Uterus (tissue), 3 donors: ENCODE measurements at regions not wholly inside any gene's neighbourhood (a gene's known extent, or its start where the extent isn't known, plus 50 kb on each side); places are given as distances from the start of the nearest gene placed in this dataset.
"Not testable (repeated sequence)": the region's sequence is repeated elsewhere in the genome, so short reads cannot be mapped to it uniquely, and the experiment has no call there.

ENCODE experiments used
- DNase-seq, 2 donors: peaks; one replicate each; pipeline ENCODE4 v3.0.0-alpha.2; 2019 to 2020
- H3K27ac ChIP-seq, 2 donors: fragments of 200-600 bp; sonication (generic); 1 replicate in 1 of 2; 2 replicates in 1 of 2; pipeline ENCODE4 v1.5.1; 2016 to 2018
- H3K27me3 ChIP-seq, 2 donors: fragments of 200-600 bp; sonication (generic); one replicate each; pipeline ENCODE4 v1.5.1; 2018 to 2019; ENCODE audit warnings: control low read depth in 1 of 2
- H3K36me3 ChIP-seq, 2 donors: fragments of 200-600 bp; sonication (generic); one replicate each; pipeline ENCODE4 v1.5.1; 2019; ENCODE audit warnings: control low read depth in 1 of 2
- H3K4me1 ChIP-seq, 2 donors: fragments of 200-600 bp; sonication (generic); one replicate each; pipeline ENCODE4 v1.5.1; 2018 to 2019; ENCODE audit warnings: control low read depth in 1 of 2
- H3K4me3 ChIP-seq, 2 donors: fragments of 200-600 bp; sonication (generic); 1 replicate in 1 of 2; 2 replicates in 1 of 2; pipeline ENCODE4 v1.5.1; 2018 to 2019; ENCODE audit warnings: mild to moderate bottlenecking in 1 of 2
- H3K9me3 ChIP-seq, 2 donors: fragments of 200-600 bp; sonication (generic); one replicate each; pipeline ENCODE4 v1.5.1; 2019; ENCODE audit warnings: control low read depth in 1 of 2
- POLR2A ChIP-seq, 2 donors: fragments of 450-650 bp; IDR thresholded peaks; one replicate each; pipeline ENCODE4 v1.6.1; 2016; ENCODE audit warnings: antibody characterized with exemption in 2 of 2, mild to moderate bottlenecking in 1 of 2, moderate library complexity in 1 of 2
- intact Hi-C: fragments of 100-400 bp; cut with DNase I; formaldehyde crosslinking; loops from one replicate; pipeline ENCODE4 v1.15.1; 2023; ENCODE audit warnings: low total_unique reads
- TF ChIP-seq, protein P1 (sequence below), 4 experiments: fragments of 200-600 bp in 2 of 4; fragments of 450-650 bp in 2 of 4; sonication (generic) in 2 of 4; IDR thresholded peaks; one replicate each; pipeline ENCODE4 v1.5.1; 2016 to 2019; ENCODE audit warnings: antibody characterized with exemption in 4 of 4, mild to moderate bottlenecking in 2 of 4, moderate library complexity in 1 of 4
- donor health status: DM: yes; HTN: yes; CAD: no.

DNA sequence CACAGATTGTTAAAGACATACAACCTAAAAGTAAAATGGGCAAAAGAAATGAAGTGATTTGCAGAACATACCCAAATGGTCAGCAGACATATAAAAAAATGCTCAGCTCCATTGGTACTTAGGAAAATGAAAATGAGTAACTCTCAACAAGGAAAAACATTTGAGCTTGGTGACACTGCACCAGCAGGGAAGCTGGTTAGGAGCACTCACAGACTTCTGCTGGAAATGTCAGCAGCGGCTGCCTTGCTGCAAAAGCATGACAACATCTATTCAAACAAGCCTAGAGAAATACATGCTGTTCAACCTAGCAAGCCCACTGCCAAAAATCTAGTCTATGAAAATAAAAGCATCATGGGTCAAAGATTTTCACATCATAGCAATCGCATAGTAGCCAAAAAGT lies 99.0 kb upstream of the FOXQ1 start:
- H3K4me3 ChIP-seq, result no peak overlapping the region
- H3K9me3 ChIP-seq, result no peaks in the 10 kb centered on the region
- intact Hi-C loops, result no loop called here
- no peaks in the 10 kb centered on the region for H3K4me1 ChIP-seq
- TF ChIP-seq POLR2A (IDR thresholded peaks at IDR 0.05), result no peak
- TF ChIP-seq, protein P1, sequence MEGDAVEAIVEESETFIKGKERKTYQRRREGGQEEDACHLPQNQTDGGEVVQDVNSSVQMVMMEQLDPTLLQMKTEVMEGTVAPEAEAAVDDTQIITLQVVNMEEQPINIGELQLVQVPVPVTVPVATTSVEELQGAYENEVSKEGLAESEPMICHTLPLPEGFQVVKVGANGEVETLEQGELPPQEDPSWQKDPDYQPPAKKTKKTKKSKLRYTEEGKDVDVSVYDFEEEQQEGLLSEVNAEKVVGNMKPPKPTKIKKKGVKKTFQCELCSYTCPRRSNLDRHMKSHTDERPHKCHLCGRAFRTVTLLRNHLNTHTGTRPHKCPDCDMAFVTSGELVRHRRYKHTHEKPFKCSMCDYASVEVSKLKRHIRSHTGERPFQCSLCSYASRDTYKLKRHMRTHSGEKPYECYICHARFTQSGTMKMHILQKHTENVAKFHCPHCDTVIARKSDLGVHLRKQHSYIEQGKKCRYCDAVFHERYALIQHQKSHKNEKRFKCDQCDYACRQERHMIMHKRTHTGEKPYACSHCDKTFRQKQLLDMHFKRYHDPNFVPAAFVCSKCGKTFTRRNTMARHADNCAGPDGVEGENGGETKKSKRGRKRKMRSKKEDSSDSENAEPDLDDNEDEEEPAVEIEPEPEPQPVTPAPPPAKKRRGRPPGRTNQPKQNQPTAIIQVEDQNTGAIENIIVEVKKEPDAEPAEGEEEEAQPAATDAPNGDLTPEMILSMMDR (IDR thresholded peaks at IDR 0.05), result no peak
- H3K27ac ChIP-seq, result no peak overlapping the region
- H3K36me3 ChIP-seq, result no peaks in the 10 kb centered on the region
- no peak for DNase-seq
- no peaks in the 10 kb centered on the region for H3K27me3 ChIP-seq

DNA sequence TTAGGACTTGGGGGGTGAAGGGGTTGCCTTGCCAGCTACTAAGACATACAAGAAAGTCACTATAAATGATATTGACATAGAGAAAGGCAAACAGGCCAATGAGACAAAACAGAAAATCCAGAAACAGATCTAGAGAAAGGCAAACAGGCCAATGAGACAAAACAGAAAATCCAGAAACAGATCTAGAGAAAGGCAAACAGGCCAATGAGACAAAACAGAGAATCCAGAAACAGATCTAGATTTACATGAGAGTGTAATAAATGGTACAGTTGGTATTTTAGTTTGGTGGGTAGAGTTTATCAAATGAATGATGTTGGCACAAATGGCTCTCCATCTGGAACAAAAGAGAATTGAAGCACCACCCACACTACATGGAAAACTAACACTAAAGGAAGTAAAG lies 99.8 kb upstream of the FOXQ1 start:
- H3K36me3 ChIP-seq, H3K4me1 ChIP-seq, intact Hi-C loops, H3K9me3 ChIP-seq, DNase-seq, H3K4me3 ChIP-seq, H3K27me3 ChIP-seq, H3K27ac ChIP-seq: not testable (repeated sequence)

GRCh38 chr6:1210631-1211030 lies 101.3 kb upstream of the FOXQ1 start:
- H3K36me3 ChIP-seq, H3K9me3 ChIP-seq, H3K27ac ChIP-seq, intact Hi-C loops, H3K27me3 ChIP-seq, H3K4me3 ChIP-seq, H3K4me1 ChIP-seq, DNase-seq: not testable (repeated sequence)

DNA sequence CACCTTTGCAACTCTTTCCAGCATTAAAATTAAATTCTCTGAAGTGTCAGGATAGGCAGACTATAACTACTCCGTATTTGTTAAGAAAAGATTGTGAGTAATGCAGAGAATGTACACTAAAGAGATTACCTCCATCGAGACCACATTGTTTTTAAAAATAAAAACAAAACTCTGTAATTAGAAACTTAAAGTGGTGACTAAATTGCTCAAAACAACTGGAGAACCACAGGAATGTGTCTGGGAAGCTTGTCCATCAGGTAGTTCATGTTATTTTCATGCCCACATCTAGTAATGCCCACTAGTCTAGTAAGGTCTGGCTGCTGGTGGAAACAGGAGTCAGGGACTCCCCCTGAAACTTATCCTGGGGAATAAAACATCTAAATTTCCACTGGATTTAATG lies 103.0 kb upstream of the FOXQ1 start:
- no peaks in the 10 kb centered on the region for H3K4me1 ChIP-seq
- DNase-seq, result no peak
- H3K27ac ChIP-seq, result no peak overlapping the region
- H3K27me3 ChIP-seq, result no peaks in the 10 kb centered on the region
- intact Hi-C loops, result no loop called here
- no peak for TF ChIP-seq POLR2A (IDR thresholded peaks at IDR 0.05)
- TF ChIP-seq, protein P1 (IDR thresholded peaks at IDR 0.05), result no peak
- H3K4me3 ChIP-seq, result no peak overlapping the region
- no peaks in the 10 kb centered on the region for H3K36me3 ChIP-seq
- no peaks in the 10 kb centered on the region for H3K9me3 ChIP-seq

- TF ChIP-seq, protein P1 (IDR thresholded peaks at IDR 0.05), result no peak
- no peak for TF ChIP-seq POLR2A (IDR thresholded peaks at IDR 0.05)
- no peaks in the 10 kb centered on the region for H3K4me1 ChIP-seq
- intact Hi-C loops, result no loop called here
Observed at GRCh38 chr6:1203546-1203945, 108.4 kb upstream of the FOXQ1 start.

GRCh38 chr6:1202201-1202600 lies 109.7 kb upstream of the FOXQ1 start:
- TF ChIP-seq, protein P1 (IDR thresholded peaks at IDR 0.05), result no peak
- no peak for TF ChIP-seq POLR2A (IDR thresholded peaks at IDR 0.05)
- Histone ChIP-seq H3K4me1 (no peaks in the 10 kb centered on the region), H3K9me3 (no peaks in the 10 kb centered on the region), H3K27me3 (no peaks in the 10 kb centered on the region), H3K4me3 (no peak overlapping the region), H3K36me3 (no peaks in the 10 kb centered on the region), H3K27ac (no peak overlapping the region)
- DNase-seq, result no peak
- intact Hi-C loops, result no loop called here

More at GRCh38 chr6:1203546-1203945, 108.4 kb upstream of the FOXQ1 start:
- Histone ChIP-seq H3K27me3 (no peaks in the 10 kb centered on the region), H3K36me3 (no peaks in the 10 kb centered on the region), H3K4me3 (no peak overlapping the region), H3K9me3 (no peaks in the 10 kb centered on the region), H3K27ac (no peak overlapping the region)
- DNase-seq, result no peak
